Esophagus muscularis mucosa (tissue), 4 donors: ENCODE measurements at regions not wholly inside any gene's neighbourhood (a gene's known extent, or its start where the extent isn't known, plus 50 kb on each side); places are given as distances from the start of the nearest gene placed in this dataset.
A peak's percentile ranks its signal among the peaks of the same experiment; 100 is the strongest.
"Not testable (repeated sequence)": the region's sequence is repeated elsewhere in the genome, so short reads cannot be mapped to it uniquely, and the experiment has no call there.

ENCODE experiments used
- DNase-seq: peaks from one replicate; pipeline ENCODE4 v3.0.0-alpha.2; 2017; ENCODE audit errors: extremely low spot score
- H3K27ac ChIP-seq, 4 donors: fragments of 200-600 bp; sonication (generic); replicated peaks in 1 of 4; 1 replicate in 3 of 4; 2 replicates in 1 of 4; pipeline ENCODE4 v1.5.1; 2016 to 2019; ENCODE audit warnings: mild to moderate bottlenecking in 1 of 4
- H3K27me3 ChIP-seq, 4 donors: fragments of 200-600 bp; sonication (generic); one replicate each; pipeline versions ENCODE4 v1.5.1 to v1.6.0; 2016 to 2019
- H3K36me3 ChIP-seq, 4 donors: fragments of 200-600 bp; sonication (generic); one replicate each; pipeline ENCODE4 v1.5.1; 2016 to 2019
- H3K4me1 ChIP-seq, 4 donors: fragments of 200-600 bp; sonication (generic); one replicate each; pipeline ENCODE4 v1.5.1; 2016 to 2019
- H3K4me3 ChIP-seq, 4 donors: fragments of 200-600 bp; sonication (generic); 1 replicate in 2 of 4; 2 replicates in 2 of 4; pipeline ENCODE4 v1.5.1; 2016 to 2019; ENCODE audit warnings: mild to moderate bottlenecking in 4 of 4, moderate library complexity in 1 of 4
- H3K9me3 ChIP-seq, 4 donors: fragments of 200-600 bp; sonication (generic); 1 replicate in 3 of 4; 2 replicates in 1 of 4; pipeline ENCODE4 v1.5.1; 2016 to 2019
- EP300 ChIP-seq: sonication (generic); formaldehyde crosslinking; IDR thresholded peaks from one replicate; pipeline ENCODE4 v1.6.1; 2017; ENCODE audit warnings: antibody characterized with exemption
- POLR2A ChIP-seq: fragments of 450-650 bp; IDR thresholded peaks from one replicate; pipeline ENCODE4 v1.6.1; 2017; ENCODE audit warnings: antibody characterized with exemption, moderate library complexity, mild to moderate bottlenecking, low read depth
- POLR2AphosphoS5 ChIP-seq, 2 donors: sonication (generic); formaldehyde crosslinking; IDR thresholded peaks; one replicate each; pipeline ENCODE4 v1.6.1; 2017; ENCODE audit warnings: antibody characterized with exemption in 2 of 2
- WGBS: methylation state at CpG from one replicate; pipeline ENCODE4 v1.1.5; 2018; 5-methylcytosine and 5-hydroxymethylcytosine counted together
- intact Hi-C: fragments of 100-400 bp; cut with DNase I; formaldehyde crosslinking; loops from one replicate; pipeline ENCODE4 v1.15.1; 2023
- TF ChIP-seq, protein P1 (sequence below), 3 experiments: fragments of 200-600 bp in 2 of 3; fragments of 450-650 bp in 1 of 3; sonication (generic) in 2 of 3; IDR thresholded peaks; one replicate each; pipeline ENCODE4 v1.5.1; 2017 to 2019; ENCODE audit warnings: antibody characterized with exemption in 3 of 3, mild to moderate bottlenecking in 2 of 3, moderate library complexity in 1 of 3

DNA sequence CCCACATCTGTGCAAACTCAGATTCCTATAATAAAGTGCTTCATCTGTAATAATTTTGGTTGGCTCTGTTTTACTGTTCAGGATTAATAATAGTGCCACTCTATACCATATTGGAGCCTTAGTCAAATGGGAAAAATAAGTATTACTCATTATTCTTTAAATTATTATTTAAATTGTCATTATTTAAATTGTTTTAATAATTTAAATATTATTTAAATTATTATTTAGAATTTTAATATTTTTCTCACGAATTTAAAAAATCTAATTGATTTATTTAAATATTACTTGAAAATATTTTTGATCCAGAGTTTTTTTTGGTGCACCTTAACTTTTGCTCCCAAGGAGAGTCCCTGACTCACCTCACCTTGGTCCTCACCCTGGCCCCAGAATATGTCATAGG, 245.7 kb upstream of the MDGA2 start:
- Histone ChIP-seq H3K4me1 (peaks cover 0 to 3% (median 0%) of the 10 kb centered on the region in 4 donors), H3K27me3 (no peaks in the 10 kb centered on the region), H3K27ac (no peak overlapping the region), H3K36me3 (no peaks in the 10 kb centered on the region), H3K4me3 (no peak overlapping the region), H3K9me3 (peaks cover 0 to 6% (median 1%) of the 10 kb centered on the region in 4 donors)
- TF ChIP-seq, protein P1, sequence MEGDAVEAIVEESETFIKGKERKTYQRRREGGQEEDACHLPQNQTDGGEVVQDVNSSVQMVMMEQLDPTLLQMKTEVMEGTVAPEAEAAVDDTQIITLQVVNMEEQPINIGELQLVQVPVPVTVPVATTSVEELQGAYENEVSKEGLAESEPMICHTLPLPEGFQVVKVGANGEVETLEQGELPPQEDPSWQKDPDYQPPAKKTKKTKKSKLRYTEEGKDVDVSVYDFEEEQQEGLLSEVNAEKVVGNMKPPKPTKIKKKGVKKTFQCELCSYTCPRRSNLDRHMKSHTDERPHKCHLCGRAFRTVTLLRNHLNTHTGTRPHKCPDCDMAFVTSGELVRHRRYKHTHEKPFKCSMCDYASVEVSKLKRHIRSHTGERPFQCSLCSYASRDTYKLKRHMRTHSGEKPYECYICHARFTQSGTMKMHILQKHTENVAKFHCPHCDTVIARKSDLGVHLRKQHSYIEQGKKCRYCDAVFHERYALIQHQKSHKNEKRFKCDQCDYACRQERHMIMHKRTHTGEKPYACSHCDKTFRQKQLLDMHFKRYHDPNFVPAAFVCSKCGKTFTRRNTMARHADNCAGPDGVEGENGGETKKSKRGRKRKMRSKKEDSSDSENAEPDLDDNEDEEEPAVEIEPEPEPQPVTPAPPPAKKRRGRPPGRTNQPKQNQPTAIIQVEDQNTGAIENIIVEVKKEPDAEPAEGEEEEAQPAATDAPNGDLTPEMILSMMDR (IDR thresholded peaks at IDR 0.05) = no peak
- no peak for TF ChIP-seq POLR2A
- no peak for TF ChIP-seq POLR2AphosphoS5 (IDR thresholded peaks at IDR 0.05)
- TF ChIP-seq EP300 = no peak
- no peak for DNase-seq
- intact Hi-C loops = no loop called here
- WGBS = 35% methylated on average over 1 of the region's 1 CpG

DNA sequence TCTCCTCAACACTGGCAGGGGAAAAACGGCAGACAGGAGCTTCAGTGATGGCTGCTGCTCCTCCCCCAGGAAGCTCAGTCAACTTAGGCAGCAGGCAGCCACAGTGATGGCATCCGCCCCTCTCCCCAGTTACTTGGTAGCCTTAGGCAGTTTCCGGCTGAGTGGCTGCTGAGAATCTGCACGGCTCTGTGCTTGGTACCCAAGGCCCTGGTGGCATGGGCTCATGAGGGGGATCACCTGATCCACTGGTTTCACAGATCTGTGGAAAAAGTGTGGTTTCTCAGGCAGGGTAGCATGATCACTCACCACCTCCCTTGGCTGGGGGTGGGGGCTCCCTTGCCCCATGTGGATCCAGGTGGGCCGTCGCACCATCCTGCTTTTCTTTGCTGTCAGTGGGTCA, 244.6 kb upstream of the MDGA2 start:
- intact Hi-C loops = loop anchor here (5.0 to 10.0 kb wide), 2 partner anchors 477 to 1255 kb away; no protein-coding TSS in a partner anchor
- Histone ChIP-seq H3K4me3 (no peak overlapping the region), H3K9me3 (peaks cover 0 to 6% (median 1%) of the 10 kb centered on the region in 4 donors), H3K36me3 (no peaks in the 10 kb centered on the region), H3K4me1 (peaks cover 0 to 3% (median 0%) of the 10 kb centered on the region in 4 donors), H3K27ac (no peak overlapping the region), H3K27me3 (no peaks in the 10 kb centered on the region)
- DNase-seq = no peak
- 90% methylated on average over 2 of the region's 6 CpGs for WGBS
- TF ChIP-seq, protein P1 (IDR thresholded peaks at IDR 0.05) = no peak
- TF ChIP-seq POLR2A = no peak
- TF ChIP-seq EP300 = no peak
- TF ChIP-seq POLR2AphosphoS5 (IDR thresholded peaks at IDR 0.05) = no peak

DNA sequence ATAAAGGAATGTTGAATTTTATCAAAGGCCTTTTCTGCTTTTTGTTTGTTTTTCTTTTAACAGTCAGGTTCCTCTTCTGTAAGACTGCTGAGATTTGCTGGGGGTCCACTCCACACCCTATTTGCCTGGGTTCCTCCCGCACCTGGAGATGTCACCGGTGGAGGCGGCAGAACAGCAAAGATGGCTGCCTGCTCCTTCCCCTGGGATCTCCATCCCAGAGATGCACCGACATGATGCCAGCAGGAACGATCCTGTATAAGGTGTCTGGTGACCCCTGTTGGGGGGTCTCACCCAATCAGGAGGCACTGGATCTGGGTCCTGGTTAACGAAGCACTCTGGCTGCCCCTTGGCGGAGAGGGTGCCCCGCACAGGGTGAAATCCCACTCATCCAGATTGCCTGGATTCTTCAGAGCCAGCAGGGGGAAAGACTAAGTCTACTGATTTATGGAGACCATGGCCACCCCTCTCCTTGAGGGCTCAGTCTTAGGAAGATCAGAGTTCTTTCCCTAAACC, 244.0 kb upstream of the MDGA2 start:
- 96% methylated on average over 6 of the region's 8 CpGs for WGBS
- peaks cover 0 to 3% (median 0%) of the 10 kb centered on the region in 4 donors for H3K4me1 ChIP-seq
- no peaks in the 10 kb centered on the region for H3K27me3 ChIP-seq
- DNase-seq = no peak
- peaks cover 0 to 6% (median under 1%) of the 10 kb centered on the region in 4 donors for H3K9me3 ChIP-seq
- no peaks in the 10 kb centered on the region for H3K36me3 ChIP-seq
- H3K27ac ChIP-seq = no peak overlapping the region
- intact Hi-C loops = loop anchor here (5.0 to 10.0 kb wide), 2 partner anchors 478 to 1255 kb away; no protein-coding TSS in a partner anchor
- TF ChIP-seq POLR2A (no peak), POLR2AphosphoS5 (IDR thresholded peaks at IDR 0.05) (no peak), EP300 (no peak)
- TF ChIP-seq, protein P1 (IDR thresholded peaks at IDR 0.05) = no peak
- no peak overlapping the region for H3K4me3 ChIP-seq

DNA sequence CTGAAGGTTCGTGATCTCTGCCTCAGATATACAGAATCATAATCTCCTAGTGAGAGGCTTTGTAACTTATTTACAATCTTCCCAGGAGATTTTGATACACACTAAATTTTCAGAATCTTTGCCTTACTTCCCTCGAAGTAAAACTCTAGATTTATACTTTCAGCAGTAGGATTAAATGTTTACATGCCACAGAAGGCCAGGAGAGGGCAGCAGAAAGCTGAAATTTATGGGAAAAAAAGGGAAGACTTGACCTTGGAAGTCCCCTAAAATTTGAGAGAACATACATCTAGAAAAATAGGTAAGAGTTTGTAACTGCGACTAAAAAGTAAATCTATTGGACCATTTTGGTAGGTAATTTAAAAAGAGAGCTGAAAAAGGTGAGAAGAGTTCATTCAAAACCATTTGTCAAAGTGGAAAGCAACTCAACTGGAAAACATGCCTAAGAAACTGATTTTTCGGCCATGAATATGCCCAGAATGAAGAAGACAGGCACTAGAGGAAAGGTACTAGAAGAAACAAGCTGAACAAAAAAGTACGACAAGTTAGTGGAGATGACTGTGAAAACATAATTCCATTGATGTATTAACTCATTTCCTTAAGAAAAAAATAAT, 242.0 kb upstream of the MDGA2 start:
- peaks cover 0 to 3% (median 0%) of the 10 kb centered on the region in 4 donors for H3K4me1 ChIP-seq
- 58% methylated on average over 5 of the region's 5 CpGs for whole genome bisulfite sequencing
- intact Hi-C loops = loop anchor here (5.0 to 10.0 kb wide), 2 partner anchors 480 to 1257 kb away; no protein-coding TSS in a partner anchor
- no peaks in the 10 kb centered on the region for H3K27me3 ChIP-seq
- H3K4me3 ChIP-seq = no peak overlapping the region
- no peaks in the 10 kb centered on the region for H3K9me3 ChIP-seq
- TF ChIP-seq, protein P1 (IDR thresholded peaks at IDR 0.05) = peak in 2 of 3 experiments; percentile 18 to 53
- no peak for TF ChIP-seq POLR2AphosphoS5 (IDR thresholded peaks at IDR 0.05)
- DNase-seq = no peak
- H3K36me3 ChIP-seq = no peaks in the 10 kb centered on the region
- no peak overlapping the region for H3K27ac ChIP-seq

DNA sequence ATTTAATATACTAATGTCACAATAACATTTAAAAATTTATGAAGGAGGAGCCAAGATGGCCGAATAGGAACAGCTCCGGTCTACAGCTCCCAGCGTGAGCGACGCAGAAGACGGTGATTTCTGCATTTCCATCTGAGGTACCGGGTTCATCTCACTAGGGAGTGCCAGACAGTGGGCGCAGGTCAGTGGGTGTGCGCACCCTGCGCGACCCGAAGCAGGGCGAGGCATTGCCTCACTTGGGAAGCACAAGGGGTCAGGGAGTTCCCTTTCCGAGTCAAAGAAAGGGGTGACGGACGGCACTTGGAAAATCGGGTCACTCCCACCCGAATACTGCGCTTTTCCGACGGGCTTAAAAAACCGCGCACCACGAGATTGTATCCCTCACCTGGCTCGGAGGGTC, 225.7 kb upstream of the MDGA2 start:
- H3K27me3 ChIP-seq, H3K9me3 ChIP-seq, H3K36me3 ChIP-seq, H3K4me1 ChIP-seq, DNase-seq, intact Hi-C loops, H3K27ac ChIP-seq, H3K4me3 ChIP-seq: not testable (repeated sequence)
- 94% methylated on average over 22 of the region's 25 CpGs for WGBS
